Kasumi-1 (cell line): ENCODE measurements at regions not wholly inside any gene's neighbourhood (a gene's known extent, or its start where the extent isn't known, plus 50 kb on each side); places are given as distances from the start of the nearest gene placed in this dataset.

Experiments used
- DNase-seq, 2 experiments: peaks; one replicate each; lab custom pipeline; 2025; lab: John Stamatoyannopoulos, UW

DNA sequence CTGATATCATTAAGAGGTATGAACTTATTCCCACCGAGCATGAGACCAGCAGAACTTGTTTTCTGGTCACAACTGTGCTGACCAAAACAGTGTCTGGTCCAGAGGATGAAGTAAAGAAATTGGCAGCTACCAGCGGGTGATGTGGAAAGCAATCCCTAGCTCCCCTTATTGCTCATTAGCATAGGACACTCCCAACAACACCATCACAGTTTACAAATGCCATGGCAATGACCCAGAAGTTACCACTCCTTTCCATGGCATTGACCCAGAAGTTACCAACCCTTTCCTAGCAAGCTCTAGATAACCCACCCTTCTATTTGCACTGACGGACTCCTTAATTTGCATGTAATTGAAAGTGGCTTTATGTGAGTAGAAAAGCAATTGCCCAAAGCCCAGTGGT is 1856.1 kb downstream of the OLFM4 start:
- DNase-seq, result no peak

- no peak for DNase-seq
These were observed 1862.4 kb downstream of the OLFM4 start for GRCh38 chr13:54890976-54891375.

GRCh38 chr13:54901316-54901715 is 1872.7 kb downstream of the OLFM4 start:
- no peak for DNase-seq

DNA sequence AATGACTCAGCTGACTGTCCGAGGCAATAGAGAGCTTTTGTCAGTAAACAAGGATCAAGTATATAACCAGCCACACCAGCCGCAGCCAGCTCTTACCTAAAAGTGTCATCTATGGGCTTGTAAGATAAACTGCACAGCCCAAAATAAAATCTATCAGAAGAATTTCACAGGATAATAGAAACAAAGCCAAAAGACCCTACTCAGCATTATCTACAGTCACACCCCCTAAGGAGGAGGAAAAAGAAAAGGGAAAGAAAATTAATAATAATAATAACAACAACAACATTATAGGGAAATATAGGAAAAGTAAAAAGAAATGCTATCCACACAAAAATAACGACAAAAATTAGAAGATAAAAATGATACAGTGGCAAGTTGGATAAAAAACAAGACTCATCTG is 1883.8 kb downstream of the OLFM4 start:
- DNase-seq, result no peak

DNA sequence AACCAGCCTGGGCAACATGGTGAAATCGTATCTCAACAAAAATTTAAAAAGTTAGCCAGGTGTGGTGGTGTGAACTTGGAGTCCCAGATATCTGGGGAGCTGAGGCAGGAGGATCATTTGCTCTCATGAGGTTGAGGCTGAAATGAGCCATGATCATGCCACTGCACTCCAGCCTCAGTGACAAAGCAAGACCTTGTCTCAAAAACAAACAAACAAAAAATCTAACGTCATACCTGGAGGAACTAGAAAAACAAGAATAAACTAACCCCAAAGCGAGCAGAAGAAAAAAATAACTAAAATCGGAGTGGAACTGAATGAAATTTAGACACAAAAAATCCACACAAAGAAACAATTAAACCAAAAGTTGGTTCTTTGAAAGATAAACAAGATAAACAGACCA is 1885.1 kb downstream of the OLFM4 start:
- no peak for DNase-seq

DNA sequence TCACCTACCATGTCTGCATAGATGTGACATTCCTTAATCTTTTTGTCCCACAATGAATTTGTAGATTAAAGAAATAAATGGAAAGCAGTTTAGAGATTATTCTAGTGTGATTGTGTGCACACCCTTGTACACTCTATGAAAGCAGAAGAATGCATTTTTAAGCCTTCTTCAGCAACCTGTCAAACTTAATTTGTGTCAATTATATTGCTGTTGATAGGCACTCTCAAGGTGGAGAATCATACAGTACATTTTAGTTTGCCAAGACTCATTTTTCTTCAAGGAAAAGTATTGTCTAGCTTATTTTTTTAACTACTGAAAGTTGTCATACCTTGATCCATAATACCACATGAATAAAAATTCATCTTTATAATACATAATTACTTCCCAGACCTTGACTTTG is 1898.9 kb downstream of the OLFM4 start:
- no peak for DNase-seq

GRCh38 chr13:54928071-54928470 is 1899.5 kb downstream of the OLFM4 start:
- no peak for DNase-seq

DNA sequence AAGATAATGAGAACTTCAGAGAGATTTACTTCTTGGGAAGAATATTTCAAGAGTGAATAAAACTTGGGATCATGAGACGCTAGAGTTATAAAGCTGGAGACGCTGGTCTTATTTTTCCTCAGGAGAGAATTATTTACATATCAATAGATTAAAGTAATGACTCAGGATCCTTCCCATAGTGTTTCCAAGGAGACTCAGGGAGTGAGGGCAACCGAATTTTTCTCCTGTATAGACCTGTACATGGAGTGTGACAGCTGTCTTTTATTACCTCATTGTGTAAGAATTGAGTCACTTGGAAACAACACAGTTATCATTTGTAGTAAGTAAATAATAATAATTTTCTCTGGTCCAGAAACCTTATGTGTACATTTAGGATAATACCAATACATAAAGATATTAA is 1905.5 kb downstream of the OLFM4 start:
- DNase-seq, result no peak

GRCh38 chr13:54945973-54946372 is 1917.4 kb downstream of the OLFM4 start:
- no peak for DNase-seq

DNA sequence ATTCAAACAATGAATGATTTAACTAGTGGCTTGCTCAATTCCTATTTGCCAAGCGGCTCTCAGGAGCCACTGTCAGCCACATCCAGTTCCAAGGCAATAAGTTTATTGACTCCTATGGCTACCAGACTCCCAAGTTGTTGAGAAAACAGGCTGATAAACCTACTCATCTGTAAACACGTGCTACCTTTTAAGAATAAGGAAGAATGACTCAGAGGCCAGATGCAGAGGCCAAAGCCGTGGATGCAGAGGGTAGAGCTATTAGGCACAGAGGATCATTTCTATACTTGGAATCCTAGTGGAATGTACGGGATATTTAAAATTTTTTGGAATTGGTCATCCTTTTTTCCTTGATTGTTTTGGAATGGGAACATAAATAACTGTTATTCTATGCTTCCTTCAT is 1921.1 kb downstream of the OLFM4 start:
- DNase-seq, result no peak

DNA sequence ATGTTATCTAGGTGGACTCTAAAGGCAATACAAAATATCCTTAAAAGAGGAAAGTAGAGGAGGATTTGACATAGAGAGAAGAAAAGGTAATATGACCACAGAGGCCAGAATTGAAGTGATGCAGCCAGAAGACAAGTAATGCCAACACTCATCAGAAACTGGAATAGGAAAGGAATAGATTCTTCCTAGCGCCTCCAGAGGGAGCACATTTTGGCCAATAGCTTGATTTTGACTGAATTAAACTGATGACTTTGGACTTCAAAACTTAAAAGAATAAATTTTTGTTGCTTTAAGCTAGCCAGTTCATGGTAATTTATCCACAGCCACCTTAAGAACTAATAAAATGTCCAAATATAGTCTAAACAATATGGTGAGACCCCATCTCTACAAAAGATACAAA is 1921.9 kb downstream of the OLFM4 start:
- peak in 1 of 2 experiments; percentile 17 for DNase-seq

DNA sequence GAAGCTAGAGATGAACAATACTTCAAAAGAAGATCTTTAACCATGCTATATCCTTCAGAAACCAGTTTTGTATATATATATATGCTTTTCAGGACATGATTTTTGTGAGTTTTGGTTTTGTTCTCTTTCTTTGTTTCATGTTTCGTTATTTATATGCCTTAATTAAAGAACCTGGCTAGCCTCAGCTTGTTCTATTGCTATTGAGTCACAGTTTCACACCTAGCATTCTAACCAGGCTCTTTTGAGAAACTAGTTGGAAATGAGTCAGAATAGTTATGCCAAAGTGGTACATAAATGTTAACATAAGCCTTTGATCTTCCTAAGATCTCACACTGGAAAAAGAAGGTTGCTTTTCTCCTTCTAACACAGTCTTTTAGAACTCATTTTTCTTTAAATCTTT is 1925.2 kb downstream of the OLFM4 start:
- DNase-seq, result no peak

GRCh38 chr13:54958781-54959180 is 1930.2 kb downstream of the OLFM4 start:
- DNase-seq, result no peak

GRCh38 chr13:54965881-54966280 is 1937.3 kb downstream of the OLFM4 start:
- DNase-seq, result no peak

- no peak for DNase-seq
These were observed 1944.2 kb downstream of the OLFM4 start for GRCh38 chr13:54972838-54973237.

DNA sequence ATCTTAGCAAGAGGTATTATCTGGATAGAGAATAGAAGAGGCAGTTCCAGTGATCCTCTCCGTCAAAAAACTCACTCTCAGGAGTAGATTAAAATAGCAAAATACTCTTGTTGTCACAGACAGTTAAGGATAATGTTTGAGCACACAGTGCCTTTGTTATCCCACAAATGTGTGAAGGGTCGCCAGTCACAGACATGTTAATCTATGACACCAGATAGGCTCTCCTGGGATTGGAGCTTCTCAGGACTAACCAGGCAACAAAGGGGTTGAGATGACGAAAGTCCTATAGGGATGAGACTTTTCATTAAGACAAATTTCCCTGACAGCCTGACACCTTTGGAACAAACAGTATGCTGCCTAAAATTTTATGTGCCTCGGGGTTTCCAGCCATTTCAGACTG is 1947.1 kb downstream of the OLFM4 start:
- no peak for DNase-seq

- DNase-seq, result peak; percentile 84 to 87
These were observed 1952.0 kb downstream of the OLFM4 start for GRCh38 chr13:54980651-54981050.

GRCh38 chr13:54989418-54989817 is 1960.8 kb downstream of the OLFM4 start:
- DNase-seq, result peak in 1 of 2 experiments; percentile 9

DNA sequence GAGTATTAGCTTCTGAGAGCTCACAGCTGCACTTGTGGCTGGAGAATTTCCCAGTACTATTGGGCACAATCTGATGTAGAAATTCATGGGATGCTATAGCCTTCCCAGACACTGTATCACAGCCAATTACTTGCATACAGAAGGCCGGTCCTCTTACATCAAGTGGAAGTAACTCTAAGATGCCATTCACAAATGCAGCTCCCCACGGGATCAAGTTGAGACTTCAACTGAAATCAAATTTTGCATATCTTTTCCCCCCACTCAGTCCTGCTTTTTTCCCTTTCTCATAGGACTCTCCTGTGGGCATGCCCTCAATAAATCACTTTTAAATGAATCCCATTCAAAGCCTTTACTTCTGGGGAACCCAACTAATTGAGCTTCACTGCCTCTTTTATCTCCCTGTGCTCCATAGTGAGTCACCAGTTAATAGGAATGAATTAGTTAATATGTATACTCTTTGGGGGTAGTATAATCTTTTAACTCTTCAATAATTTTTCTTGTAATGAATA is 1970.8 kb downstream of the OLFM4 start:
- no peak for DNase-seq

- DNase-seq, result no peak
These were observed 1971.4 kb downstream of the OLFM4 start for GRCh38 chr13:55000043-55000442.

DNA sequence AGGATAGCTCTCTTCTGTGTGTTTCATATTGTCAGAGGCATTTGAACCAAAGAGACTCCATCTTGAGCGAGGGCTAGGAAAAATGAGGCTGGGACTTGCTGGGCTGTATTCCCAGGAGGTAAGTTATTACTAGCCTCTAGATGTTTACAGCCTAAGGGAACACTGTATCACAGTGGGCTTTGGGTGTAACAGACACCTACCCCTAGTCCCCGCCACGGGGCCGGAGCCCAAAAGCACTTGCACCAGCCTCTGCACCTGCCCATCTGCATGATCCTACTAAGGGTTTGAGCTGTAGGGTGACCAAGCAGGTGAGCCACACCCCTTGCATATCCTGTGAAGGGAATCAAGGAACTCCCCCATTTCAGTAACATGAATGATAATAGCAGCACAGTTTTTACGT is 1972.2 kb downstream of the OLFM4 start:
- DNase-seq, result no peak

- no peak for DNase-seq
These were observed 1973.3 kb downstream of the OLFM4 start for GRCh38 chr13:55001881-55002280.

- DNase-seq, result no peak
These were observed 1979.1 kb downstream of the OLFM4 start for GRCh38 chr13:55007681-55008080.

DNA sequence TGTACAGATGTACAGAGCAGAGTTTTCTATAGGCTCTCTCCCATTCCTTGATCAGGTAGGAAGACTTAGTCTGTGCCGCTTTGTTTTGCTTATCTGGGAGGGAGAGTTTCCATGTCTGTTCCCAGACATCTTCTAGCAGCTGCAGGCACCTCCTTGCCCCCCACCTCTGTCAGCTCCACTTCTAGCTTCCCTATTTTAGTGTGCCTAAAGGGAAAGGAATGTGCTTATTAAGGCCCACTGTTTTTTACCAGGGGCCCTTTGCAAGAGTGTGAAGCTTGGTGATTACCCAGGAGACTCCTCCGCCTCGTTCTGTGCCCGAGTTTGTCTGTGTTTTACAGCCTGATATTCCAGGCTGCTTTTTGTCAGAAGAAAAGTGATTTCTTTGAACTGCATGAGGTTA is 1984.4 kb downstream of the OLFM4 start:
- DNase-seq, result no peak

DNA sequence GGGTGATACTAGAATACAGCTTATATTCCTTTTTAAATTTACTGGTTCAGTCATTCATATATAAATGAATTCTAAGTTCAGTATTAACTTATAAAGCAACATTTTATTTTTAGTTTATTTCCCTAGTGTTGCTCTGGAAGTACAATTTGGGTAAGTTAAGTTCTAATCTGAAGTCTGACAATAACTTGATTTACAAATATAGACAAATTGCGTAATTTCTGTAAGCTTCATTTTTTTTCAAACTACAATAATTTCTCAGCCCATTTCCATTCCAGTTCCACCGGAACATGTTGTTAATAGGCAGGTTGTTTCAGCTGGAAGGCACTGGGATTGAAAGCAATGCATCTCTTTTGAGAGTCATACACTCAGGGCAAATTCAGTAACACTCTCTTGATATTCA is 2000.7 kb downstream of the OLFM4 start:
- DNase-seq, result no peak
